ENCODE measurements at regions not wholly inside any gene's neighbourhood (a gene's known extent, or its start where the extent isn't known, plus 50 kb on each side); places are given as distances from the start of the nearest gene placed in this dataset.

GRCh38 chr4:11606078-11606477 lies 177.4 kb upstream of the HS3ST1 start:
- H3K4me3 Mint-ChIP-seq, result no peak overlapping the region
- H3K36me3 Mint-ChIP-seq, result no peaks in the 10 kb centered on the region
- H3K9me3 Mint-ChIP-seq, result no peaks in the 10 kb centered on the region
- no peak overlapping the region for H3K27ac Mint-ChIP-seq
- no peaks in the 10 kb centered on the region for H3K4me1 Mint-ChIP-seq (ENCODE audit: unreplicated experiment)
- TF ChIP-seq, protein P1, sequence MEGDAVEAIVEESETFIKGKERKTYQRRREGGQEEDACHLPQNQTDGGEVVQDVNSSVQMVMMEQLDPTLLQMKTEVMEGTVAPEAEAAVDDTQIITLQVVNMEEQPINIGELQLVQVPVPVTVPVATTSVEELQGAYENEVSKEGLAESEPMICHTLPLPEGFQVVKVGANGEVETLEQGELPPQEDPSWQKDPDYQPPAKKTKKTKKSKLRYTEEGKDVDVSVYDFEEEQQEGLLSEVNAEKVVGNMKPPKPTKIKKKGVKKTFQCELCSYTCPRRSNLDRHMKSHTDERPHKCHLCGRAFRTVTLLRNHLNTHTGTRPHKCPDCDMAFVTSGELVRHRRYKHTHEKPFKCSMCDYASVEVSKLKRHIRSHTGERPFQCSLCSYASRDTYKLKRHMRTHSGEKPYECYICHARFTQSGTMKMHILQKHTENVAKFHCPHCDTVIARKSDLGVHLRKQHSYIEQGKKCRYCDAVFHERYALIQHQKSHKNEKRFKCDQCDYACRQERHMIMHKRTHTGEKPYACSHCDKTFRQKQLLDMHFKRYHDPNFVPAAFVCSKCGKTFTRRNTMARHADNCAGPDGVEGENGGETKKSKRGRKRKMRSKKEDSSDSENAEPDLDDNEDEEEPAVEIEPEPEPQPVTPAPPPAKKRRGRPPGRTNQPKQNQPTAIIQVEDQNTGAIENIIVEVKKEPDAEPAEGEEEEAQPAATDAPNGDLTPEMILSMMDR (conservative IDR thresholded peaks at IDR 0.05), result no peak
- H3K27me3 Mint-ChIP-seq, result no peaks in the 10 kb centered on the region
- no peak for DNase-seq (ENCODE audit: extremely low spot score, unreplicated experiment)

DNA sequence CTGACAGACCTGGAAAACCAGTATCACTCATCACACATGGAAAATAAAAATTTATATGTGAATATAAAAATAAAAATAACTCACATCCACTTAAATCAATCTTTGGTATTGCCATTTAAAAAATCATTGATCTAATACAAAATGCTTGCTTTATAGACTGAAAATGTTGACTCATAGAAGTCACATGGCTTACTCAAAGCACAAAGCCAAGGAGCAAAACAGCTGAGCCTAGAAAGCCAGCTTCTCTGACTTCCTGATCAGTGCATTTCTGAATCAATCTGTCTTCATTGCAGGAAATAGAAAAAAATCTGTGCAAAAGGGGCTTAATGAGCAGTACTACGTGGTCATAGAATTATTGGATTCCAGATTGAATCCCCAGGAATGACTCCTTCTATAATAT lies 176.9 kb upstream of the HS3ST1 start:
- Mint-ChIP-seq H3K27me3 (no peaks in the 10 kb centered on the region), H3K27ac (no peak overlapping the region), H3K36me3 (no peaks in the 10 kb centered on the region), H3K4me1 (ENCODE audit: unreplicated experiment) (no peaks in the 10 kb centered on the region), H3K9me3 (no peaks in the 10 kb centered on the region), H3K4me3 (no peak overlapping the region)
- no peak for DNase-seq (ENCODE audit: extremely low spot score, unreplicated experiment)
- TF ChIP-seq, protein P1 (conservative IDR thresholded peaks at IDR 0.05), result no peak

- TF ChIP-seq, protein P1 (conservative IDR thresholded peaks at IDR 0.05), result no peak
- Mint-ChIP-seq H3K27ac (no peak overlapping the region), H3K4me1 (ENCODE audit: unreplicated experiment) (no peaks in the 10 kb centered on the region), H3K27me3 (no peaks in the 10 kb centered on the region), H3K4me3 (no peak overlapping the region), H3K9me3 (no peaks in the 10 kb centered on the region), H3K36me3 (no peaks in the 10 kb centered on the region)
- DNase-seq (ENCODE audit: extremely low spot score, unreplicated experiment), result no peak
Observed at GRCh38 chr4:11604821-11605220, 176.1 kb upstream of the HS3ST1 start.

GRCh38 chr4:11603591-11604194 lies 175.0 kb upstream of the HS3ST1 start:
- no peaks in the 10 kb centered on the region for H3K9me3 Mint-ChIP-seq
- H3K27ac Mint-ChIP-seq, result no peak overlapping the region
- H3K36me3 Mint-ChIP-seq, result no peaks in the 10 kb centered on the region
- TF ChIP-seq, protein P1 (conservative IDR thresholded peaks at IDR 0.05), result no peak
- no peak for DNase-seq (ENCODE audit: extremely low spot score, unreplicated experiment)
- H3K4me3 Mint-ChIP-seq, result no peak overlapping the region
- H3K4me1 Mint-ChIP-seq (ENCODE audit: unreplicated experiment), result no peaks in the 10 kb centered on the region
- H3K27me3 Mint-ChIP-seq, result no peaks in the 10 kb centered on the region

DNA sequence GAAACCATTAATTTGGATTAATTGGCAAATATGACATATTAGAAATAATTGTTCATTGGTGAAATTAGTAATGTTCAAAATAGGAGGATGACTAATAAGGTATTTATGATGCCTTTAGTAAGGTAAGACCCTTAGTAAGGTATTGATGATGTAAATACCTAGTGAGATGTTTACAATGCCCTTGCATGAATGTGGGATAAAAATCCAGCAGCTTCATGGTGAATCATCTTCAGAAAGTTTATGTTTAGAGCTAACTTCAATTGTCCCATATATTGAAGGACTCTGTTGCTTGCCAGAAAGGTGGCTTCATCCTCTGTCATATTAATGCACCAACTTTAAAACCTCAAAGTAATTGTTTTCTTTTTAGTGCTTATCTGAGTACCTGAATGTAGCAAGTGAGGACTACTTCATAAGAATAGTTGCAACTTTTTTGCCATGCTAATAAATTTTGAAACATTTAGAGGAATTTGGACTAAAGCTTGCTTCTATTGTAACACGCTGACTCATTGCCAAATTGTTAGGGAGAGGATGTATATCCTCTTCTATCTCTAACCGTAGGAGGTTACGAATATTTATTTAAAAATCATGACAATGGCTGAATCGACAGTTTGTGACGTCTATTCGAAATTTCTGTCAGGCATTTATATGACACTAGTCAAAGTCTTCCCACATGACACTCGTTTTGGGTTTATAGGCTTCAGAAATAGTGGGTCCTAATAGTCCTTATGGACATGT lies 174.1 kb upstream of the HS3ST1 start:
- no peak overlapping the region for H3K27ac Mint-ChIP-seq
- no peak overlapping the region for H3K4me3 Mint-ChIP-seq
- H3K4me1 Mint-ChIP-seq (ENCODE audit: unreplicated experiment), result no peaks in the 10 kb centered on the region
- TF ChIP-seq, protein P1 (conservative IDR thresholded peaks at IDR 0.05), result no peak
- no peaks in the 10 kb centered on the region for H3K36me3 Mint-ChIP-seq
- no peak for DNase-seq (ENCODE audit: extremely low spot score, unreplicated experiment)
- H3K27me3 Mint-ChIP-seq, result no peaks in the 10 kb centered on the region
- no peaks in the 10 kb centered on the region for H3K9me3 Mint-ChIP-seq

Measured in type B pancreatic cell (in vitro differentiated cells).